NCI-H446 treated with DMSO at 0.1 percent for 48 hours (cell line): ENCODE measurements at regions not wholly inside any gene's neighbourhood (a gene's known extent, or its start where the extent isn't known, plus 50 kb on each side); places are given as distances from the start of the nearest gene placed in this dataset.
"Not testable (repeated sequence)": the region's sequence is repeated elsewhere in the genome, so short reads cannot be mapped to it uniquely, and the experiment has no call there.

Source experiments
- DNase-seq: peaks from one replicate; lab custom pipeline; 2025; lab: John Stamatoyannopoulos, UW

DNA sequence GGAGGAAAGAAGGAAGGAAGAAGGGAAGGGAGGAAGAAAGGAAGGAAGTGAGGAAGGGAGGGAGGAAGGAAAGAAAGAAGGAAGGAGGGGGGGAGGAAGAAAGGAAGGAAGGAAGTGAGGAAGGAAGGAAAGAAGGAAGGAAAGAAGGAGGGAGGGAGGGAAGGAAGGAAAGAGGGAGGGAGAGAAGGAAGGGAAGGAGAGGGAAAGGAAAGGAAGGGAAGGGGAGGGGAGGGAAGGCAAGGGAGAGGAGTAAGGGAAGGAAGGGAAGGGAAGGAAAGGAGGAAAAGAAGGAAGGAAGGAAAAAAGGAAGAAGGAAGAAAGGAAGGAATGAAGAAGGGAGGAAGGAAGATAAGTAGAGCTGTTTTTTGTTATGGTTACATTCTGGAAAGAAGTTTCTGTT, 141.2 kb downstream of the LRRC3B start:
- no peak for DNase-seq

DNA sequence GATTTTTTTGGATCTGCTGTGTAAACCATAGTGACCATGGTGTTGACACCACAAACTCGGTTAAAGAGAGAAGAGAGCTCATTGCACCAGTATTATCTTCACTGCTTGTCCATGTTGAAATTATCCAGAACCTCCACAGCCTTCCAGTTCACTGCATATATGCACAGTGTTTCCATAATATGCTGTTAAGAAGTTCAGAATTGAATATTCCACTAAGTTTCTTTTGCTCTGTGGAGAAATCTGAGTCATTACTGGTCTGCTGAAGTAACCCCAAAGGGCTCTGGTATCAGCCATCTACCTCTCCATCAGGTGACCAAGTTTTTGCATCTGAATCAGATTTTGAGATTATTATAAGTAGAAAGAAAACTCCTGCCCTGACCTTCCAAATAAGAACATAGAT, 143.5 kb downstream of the LRRC3B start:
- DNase-seq, result no peak

DNA sequence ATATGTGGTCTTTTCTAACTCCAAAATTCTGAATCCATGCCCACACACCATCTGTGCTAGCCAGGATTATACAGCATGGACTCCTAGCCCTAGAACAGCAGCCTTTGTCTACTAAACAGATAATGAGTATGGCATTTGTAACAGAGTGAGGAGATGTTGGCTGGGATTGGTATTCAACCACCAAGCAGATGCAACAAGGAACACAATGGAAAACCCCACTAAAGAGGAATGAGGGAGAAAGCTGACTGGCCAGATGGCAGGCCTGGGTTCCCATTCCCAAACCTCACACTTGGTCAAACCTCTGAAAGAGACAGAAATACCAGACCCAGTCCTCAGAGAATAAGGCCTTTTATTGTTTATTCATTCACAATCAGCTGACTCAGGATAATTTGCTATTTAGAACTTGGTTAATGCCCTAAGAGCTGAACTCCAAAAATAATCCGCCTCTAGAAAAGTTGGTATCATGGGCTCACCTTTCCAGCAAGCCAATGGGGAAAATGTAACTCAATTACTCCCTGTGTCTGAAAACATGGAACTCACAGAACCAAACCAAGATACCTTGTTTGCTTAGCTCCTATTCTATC, 145.6 kb downstream of the LRRC3B start:
- DNase-seq, result no peak

- DNase-seq, result no peak
Observed at GRCh38 chr3:26799679-26800317, 177.2 kb downstream of the LRRC3B start.

DNA sequence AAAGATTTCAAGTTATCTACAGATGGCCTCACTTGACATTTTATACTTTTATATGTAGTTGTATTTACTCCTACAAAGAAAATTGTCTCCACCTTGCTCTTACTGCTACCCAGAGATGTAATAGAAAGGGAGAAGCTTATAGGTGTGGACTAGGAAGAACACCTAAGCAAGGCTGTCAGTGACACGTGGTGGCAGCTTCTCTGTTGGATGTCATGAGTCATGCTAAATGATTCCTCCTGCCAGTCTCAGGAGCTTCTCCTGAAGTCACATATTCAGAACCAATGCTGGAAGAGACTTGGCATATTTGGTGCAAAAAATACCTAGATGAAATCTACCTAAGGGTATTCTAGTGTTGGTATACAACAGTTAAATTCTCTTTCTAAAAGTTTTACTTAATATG, 184.7 kb downstream of the LRRC3B start:
- no peak for DNase-seq

DNA sequence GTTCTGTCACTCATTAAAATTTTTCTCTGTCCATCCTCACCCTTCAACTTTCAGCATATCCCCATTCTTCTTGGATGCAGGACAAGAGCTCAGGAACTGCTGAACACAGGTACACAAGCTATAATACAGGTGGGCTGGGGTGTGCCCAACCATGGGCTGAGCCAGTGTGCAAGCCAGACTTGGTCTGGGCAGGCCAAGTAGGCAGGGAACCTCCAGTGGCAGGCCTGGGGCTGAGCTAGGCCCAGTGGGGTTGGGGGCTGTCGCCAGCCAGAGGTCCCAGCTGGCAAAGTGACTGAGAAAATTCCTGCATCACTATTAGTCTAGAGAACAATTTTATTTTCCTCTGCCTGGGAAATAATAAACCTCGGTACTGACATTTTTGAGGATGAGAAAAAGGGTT, 202.9 kb downstream of the LRRC3B start:
- no peak for DNase-seq

DNA sequence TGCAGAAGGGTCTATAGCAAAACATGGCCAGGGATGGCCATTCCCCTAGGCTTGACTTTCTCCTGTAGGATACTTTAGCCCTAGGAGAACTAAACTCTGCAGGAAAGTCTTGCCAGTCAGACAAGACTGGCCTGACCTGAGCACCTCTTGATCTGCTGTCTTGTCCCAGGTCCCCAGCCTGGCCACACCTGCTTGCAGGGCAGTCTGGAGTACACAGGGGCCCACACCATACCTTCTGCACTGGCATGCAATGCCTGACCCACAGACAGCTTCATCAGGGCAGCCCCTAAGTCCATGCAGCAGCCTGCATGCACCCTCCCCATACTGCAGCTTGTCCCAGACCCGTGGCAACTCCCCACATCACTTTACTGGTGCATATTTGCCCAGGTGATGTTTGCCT, 204.6 kb downstream of the LRRC3B start:
- DNase-seq, result no peak

- no peak for DNase-seq
Observed at GRCh38 chr3:26838026-26838425, 215.5 kb downstream of the LRRC3B start.

GRCh38 chr3:26839001-26839400, 216.4 kb downstream of the LRRC3B start:
- no peak for DNase-seq

DNA sequence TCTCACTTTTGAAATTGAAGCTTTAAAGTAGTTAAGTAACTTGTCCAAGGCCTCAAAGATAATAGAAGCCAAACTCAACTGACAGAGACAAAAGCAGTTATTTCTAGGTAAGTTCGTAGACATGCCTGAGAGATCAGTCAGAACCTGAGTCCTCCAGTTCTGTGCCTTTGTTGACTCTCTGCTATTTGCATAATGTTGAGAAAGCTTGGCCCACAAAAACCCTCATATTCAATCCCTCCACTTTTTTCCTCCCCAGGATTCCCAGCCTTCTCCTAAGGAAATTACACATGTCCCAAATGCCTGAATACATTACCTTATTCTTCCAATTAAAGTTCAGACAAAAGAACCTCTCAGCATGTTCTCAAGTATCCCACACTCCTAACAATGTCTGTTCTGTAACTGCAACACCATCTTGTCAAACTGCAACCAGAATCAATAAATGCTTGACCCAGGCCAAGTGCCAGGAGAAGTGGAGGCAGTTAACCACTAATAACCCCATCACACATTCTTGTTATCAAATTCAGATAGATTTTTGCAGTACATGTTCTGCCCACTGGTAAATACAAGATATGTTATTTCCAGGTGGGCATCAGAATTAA, 217.8 kb downstream of the LRRC3B start:
- no peak for DNase-seq

GRCh38 chr3:26845194-26845593, 222.6 kb downstream of the LRRC3B start:
- DNase-seq, result no peak

- DNase-seq, result no peak
Observed at GRCh38 chr3:26847680-26848079, 225.1 kb downstream of the LRRC3B start.

DNA sequence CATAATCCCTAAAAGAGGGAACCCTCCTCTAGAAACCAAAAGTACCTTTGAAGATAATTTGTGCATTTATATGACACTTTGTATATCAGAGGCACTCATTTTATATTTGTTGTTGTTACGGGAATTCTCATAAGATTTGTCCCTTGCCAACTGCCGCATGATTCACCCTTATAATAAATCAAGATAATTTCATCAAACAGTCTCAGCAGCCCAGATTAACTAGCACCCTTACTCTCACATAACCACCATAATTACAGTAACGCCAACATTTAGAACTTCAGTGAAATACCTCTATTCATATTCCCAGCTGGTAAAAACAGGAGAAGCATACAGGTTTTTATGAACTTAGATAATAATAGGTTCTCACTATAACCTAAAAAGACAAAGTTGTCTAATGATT, 271.9 kb downstream of the LRRC3B start:
- DNase-seq, result no peak

- DNase-seq, result no peak
Observed at GRCh38 chr3:26915208-26915607, 292.6 kb downstream of the LRRC3B start.

DNA sequence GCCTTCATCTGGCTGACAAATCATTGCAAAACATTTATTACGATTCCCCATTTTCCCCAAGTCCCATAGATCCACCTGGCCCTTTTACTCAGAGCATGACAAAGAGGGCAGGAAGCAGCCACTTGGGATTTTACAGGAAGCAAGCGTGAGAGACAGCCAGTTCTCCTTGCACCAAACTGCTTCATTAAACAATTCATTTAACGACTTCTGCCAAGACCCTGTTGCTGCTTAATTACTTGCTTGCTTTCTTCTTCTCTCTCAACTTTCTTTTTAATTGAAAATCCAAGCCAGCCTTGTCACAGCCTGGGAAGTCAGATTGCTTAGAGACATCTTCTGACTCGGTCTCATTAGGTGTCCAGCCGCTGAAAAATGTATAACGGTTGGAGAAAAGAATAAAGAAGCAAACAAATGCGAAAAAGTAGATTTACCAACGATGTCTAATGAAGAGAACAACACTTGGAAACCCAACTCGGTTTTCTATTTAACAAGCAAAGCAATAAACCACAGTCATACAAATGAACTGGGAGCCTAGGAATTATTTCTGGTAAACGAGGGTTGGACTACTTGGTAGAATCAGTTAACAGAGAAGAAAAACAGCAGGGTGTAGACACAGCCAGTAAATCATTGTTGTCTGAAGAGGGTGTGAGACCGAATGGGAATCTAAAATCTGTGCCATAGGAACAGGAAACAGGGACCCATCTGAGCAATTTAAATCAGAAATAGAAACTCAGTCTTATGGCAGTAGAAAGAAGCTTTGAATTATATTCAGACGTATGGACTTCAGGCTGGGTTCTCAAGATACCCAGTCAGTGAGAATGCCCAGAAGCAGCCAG, 298.3 kb downstream of the LRRC3B start:
- no peak for DNase-seq

- no peak for DNase-seq
Observed at GRCh38 chr3:26931896-26932295, 309.3 kb downstream of the LRRC3B start.

- DNase-seq, result no peak
Observed at GRCh38 chr3:26932752-26933151, 310.2 kb downstream of the LRRC3B start.

GRCh38 chr3:26945480-26945879, 322.9 kb downstream of the LRRC3B start:
- not testable (repeated sequence) for DNase-seq

- DNase-seq, result no peak
Observed at GRCh38 chr3:26960382-26960781, 337.8 kb downstream of the LRRC3B start.

GRCh38 chr3:26962492-26963360, 340.2 kb downstream of the LRRC3B start:
- DNase-seq, result no peak

- DNase-seq, result no peak
Observed at GRCh38 chr3:26963361-26963743, 340.8 kb downstream of the LRRC3B start.

DNA sequence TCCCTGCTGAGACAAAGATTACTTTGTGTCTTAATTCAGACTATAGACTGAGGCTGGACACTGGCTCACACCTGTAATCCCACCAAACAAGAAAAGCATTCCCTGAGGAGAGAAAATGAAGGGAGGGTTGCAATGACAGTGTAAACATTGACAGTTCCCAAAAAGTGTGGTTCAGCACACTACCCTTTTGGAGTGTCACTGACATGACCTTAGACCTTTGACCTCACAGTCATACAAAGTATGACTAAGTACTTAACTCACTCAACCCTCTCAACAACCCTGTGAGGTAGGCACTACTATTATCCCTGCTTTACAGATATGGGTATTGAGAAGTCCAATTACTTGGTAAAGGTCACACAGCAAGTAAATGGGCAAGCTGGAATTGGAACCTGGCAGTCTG, 341.7 kb downstream of the LRRC3B start:
- no peak for DNase-seq
